Transverse colon (tissue), 4 donors: ENCODE measurements at regions not wholly inside any gene's neighbourhood (a gene's known extent, or its start where the extent isn't known, plus 50 kb on each side); places are given as distances from the start of the nearest gene placed in this dataset.
"Not testable (repeated sequence)": the region's sequence is repeated elsewhere in the genome, so short reads cannot be mapped to it uniquely, and the experiment has no call there.

ENCODE experiments used
- DNase-seq: peaks from one replicate; pipeline ENCODE4 v3.0.0-alpha.2; 2019
- H3K27ac ChIP-seq, 4 donors: fragments of 200-600 bp; sonication (generic); 2 replicates each; pipeline ENCODE4 v1.5.1; 2016 to 2018; ENCODE audit warnings: inconsistent platforms in 4 of 4
- H3K27me3 ChIP-seq: fragments of 200-600 bp; sonication (generic); 2 replicates; pipeline ENCODE4 v1.5.1; 2017; ENCODE audit warnings: inconsistent platforms
- H3K36me3 ChIP-seq, 4 donors: fragments of 200-600 bp; sonication (generic); 2 replicates each; pipeline ENCODE4 v1.5.1; 2017 to 2019; ENCODE audit warnings: inconsistent platforms in 4 of 4
- H3K4me1 ChIP-seq, 4 donors: fragments of 200-600 bp; sonication (generic); 2 replicates each; pipeline ENCODE4 v1.5.1; 2017 to 2020; ENCODE audit warnings: inconsistent platforms in 4 of 4
- H3K4me3 ChIP-seq, 4 donors: fragments of 200-600 bp; sonication (generic); 1 replicate in 1 of 4; 2 replicates in 3 of 4; pipeline versions ENCODE4 v1.5.1 to v1.6.1; 2017 to 2019; ENCODE audit warnings: inconsistent platforms in 4 of 4
- H3K9me3 ChIP-seq, 2 donors: fragments of 200-600 bp; sonication (generic); 2 replicates each; pipeline ENCODE4 v1.5.1; 2017 to 2019; ENCODE audit warnings: inconsistent platforms in 2 of 2
- EP300 ChIP-seq: sonication (generic); formaldehyde crosslinking; IDR thresholded peaks from one replicate; pipeline ENCODE4 v1.6.1; 2017; ENCODE audit warnings: antibody characterized with exemption, low read depth
- POLR2A ChIP-seq: fragments of 450-650 bp; IDR thresholded peaks from one replicate; pipeline ENCODE4 v1.6.1; 2016; ENCODE audit warnings: antibody characterized with exemption, mild to moderate bottlenecking, moderate library complexity
- POLR2AphosphoS5 ChIP-seq, 3 donors: sonication (generic); formaldehyde crosslinking; IDR thresholded peaks; one replicate each; pipeline ENCODE4 v1.6.1; 2016; ENCODE audit warnings: antibody characterized with exemption in 3 of 3
- WGBS, 2 donors: methylation state at CpG; one replicate each; pipeline ENCODE4 v1.1.5; 2018; ENCODE audit warnings: low coverage in 1 of 2; 5-methylcytosine and 5-hydroxymethylcytosine counted together
- in situ Hi-C, 4 donors: fragments of 200-750 bp; cut with MboI; loops; one replicate each; pipeline versions ENCODE4 v1.15.0 to v1.15.1; 2017; ENCODE audit warnings: low sequenced_read_pairs in 3 of 4, low pct_ligation_motif_present in 1 of 4, low pct_unique_long_range_greater_than_20kb in 1 of 4
- intact Hi-C: fragments of 100-400 bp; cut with DNase I; formaldehyde crosslinking; loops from one replicate; pipeline ENCODE4 v1.15.1; 2023; ENCODE audit warnings: low total_unique reads
- TF ChIP-seq, protein P1 (sequence below), 5 experiments: fragments of 200-600 bp in 3 of 5; fragments of 450-650 bp in 2 of 5; sonication (generic) in 3 of 5; IDR thresholded peaks; 1 replicate in 2 of 5; 2 replicates in 3 of 5; pipeline ENCODE4 v1.5.1; 2016 to 2017; ENCODE audit warnings: antibody characterized with exemption in 5 of 5, inconsistent platforms in 3 of 5, mild to moderate bottlenecking in 2 of 5, moderate library complexity in 1 of 5

DNA sequence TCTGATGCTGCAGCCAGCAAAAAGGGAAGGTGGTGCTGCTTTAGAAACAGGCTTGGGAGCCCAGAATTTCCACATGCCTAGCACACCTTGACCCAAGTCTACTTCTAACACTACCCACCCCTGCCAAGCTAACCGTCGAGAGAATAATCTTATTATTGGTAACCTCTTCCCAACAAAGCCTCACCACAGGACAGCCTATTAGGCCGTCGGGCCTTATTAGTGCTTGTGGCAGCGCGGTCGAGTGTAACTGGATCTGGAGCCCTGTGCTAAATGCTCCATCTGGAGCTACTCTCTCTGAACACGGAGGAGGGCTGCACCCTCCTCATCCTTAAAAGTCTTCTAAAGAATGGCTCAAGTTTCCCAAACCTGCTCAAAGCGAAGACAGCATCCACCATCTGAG lies 165.5 kb upstream of the NFIA start:
- Histone ChIP-seq H3K9me3 (no peaks in the 10 kb centered on the region), H3K27me3 (no peaks in the 10 kb centered on the region), H3K4me3 (no peak overlapping the region), H3K27ac (no peak overlapping the region), H3K36me3 (no peaks in the 10 kb centered on the region), H3K4me1 (peaks cover 0 to 2% (median 0%) of the 10 kb centered on the region in 4 donors)
- TF ChIP-seq, protein P1, sequence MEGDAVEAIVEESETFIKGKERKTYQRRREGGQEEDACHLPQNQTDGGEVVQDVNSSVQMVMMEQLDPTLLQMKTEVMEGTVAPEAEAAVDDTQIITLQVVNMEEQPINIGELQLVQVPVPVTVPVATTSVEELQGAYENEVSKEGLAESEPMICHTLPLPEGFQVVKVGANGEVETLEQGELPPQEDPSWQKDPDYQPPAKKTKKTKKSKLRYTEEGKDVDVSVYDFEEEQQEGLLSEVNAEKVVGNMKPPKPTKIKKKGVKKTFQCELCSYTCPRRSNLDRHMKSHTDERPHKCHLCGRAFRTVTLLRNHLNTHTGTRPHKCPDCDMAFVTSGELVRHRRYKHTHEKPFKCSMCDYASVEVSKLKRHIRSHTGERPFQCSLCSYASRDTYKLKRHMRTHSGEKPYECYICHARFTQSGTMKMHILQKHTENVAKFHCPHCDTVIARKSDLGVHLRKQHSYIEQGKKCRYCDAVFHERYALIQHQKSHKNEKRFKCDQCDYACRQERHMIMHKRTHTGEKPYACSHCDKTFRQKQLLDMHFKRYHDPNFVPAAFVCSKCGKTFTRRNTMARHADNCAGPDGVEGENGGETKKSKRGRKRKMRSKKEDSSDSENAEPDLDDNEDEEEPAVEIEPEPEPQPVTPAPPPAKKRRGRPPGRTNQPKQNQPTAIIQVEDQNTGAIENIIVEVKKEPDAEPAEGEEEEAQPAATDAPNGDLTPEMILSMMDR (IDR thresholded peaks at IDR 0.05), result no peak
- no peak for TF ChIP-seq POLR2AphosphoS5 (IDR thresholded peaks at IDR 0.05)
- no peak for TF ChIP-seq EP300
- TF ChIP-seq POLR2A, result no peak
- intact Hi-C loops, result no loop called here
- DNase-seq, result no peak
- WGBS, 2 donors, result 85 to 100% methylated on average over 3 to 9 of the region's 9 CpGs
- in situ Hi-C loops, result no loop called here

DNA sequence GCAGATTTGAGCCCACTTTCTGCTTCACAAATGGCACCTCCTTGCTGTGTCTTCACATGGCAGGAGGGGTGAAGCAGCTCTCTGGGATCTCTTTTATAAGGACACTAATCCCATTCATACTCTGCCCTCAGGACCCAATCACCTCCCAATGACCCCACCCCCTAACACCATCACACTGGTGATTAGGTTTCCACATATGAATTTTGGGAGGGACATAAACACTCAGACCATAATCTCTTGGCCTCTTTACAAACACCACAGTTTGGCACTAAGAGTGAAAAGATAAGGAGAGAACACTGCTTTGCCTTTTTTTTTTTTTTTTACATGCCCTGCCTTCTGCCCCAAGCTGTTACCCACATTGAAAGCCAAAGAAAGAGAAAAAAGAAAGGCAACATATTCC lies 166.2 kb upstream of the NFIA start:
- no peak for DNase-seq
- Histone ChIP-seq H3K4me3 (no peak overlapping the region), H3K27me3 (no peaks in the 10 kb centered on the region), H3K4me1 (no peaks in the 10 kb centered on the region), H3K36me3 (no peaks in the 10 kb centered on the region), H3K27ac (no peak overlapping the region), H3K9me3 (no peaks in the 10 kb centered on the region)
- TF ChIP-seq, protein P1 (IDR thresholded peaks at IDR 0.05), result no peak
- TF ChIP-seq POLR2A, result no peak
- TF ChIP-seq EP300, result no peak
- no peak for TF ChIP-seq POLR2AphosphoS5 (IDR thresholded peaks at IDR 0.05)
- in situ Hi-C loops, result no loop called here
- intact Hi-C loops, result no loop called here

DNA sequence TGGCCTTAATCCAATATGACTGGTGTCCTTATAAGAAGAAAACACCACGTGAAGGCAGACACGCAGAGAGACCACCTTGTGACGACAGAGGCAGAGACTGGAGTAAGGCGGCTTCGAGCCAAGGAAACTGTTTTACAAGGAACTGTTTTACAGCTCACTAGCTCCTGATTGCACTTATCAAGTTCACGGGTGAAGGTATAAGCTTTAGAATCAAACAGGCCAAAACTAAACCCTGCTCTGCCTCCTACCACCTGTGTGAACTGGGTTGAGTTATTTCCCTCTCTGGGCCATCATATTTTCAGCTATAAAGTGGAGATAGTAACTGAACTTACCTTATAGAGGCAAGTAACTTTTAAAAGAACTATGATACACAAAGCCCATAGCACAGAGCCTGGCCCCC lies 166.9 kb upstream of the NFIA start:
- H3K27ac ChIP-seq, result no peak overlapping the region
- H3K27me3 ChIP-seq, result no peaks in the 10 kb centered on the region
- no peaks in the 10 kb centered on the region for H3K36me3 ChIP-seq
- H3K4me3 ChIP-seq, result no peak overlapping the region
- intact Hi-C loops (no loop called here), in situ Hi-C loops (no loop called here)
- H3K9me3 ChIP-seq, result no peaks in the 10 kb centered on the region
- no peak for DNase-seq
- WGBS, 2 donors, result 80 to 81% methylated on average over 1 to 6 of the region's 6 CpGs
- TF ChIP-seq EP300 (no peak), POLR2A (no peak), POLR2AphosphoS5 (IDR thresholded peaks at IDR 0.05) (no peak)
- TF ChIP-seq, protein P1 (IDR thresholded peaks at IDR 0.05), result no peak
- H3K4me1 ChIP-seq, result no peaks in the 10 kb centered on the region

DNA sequence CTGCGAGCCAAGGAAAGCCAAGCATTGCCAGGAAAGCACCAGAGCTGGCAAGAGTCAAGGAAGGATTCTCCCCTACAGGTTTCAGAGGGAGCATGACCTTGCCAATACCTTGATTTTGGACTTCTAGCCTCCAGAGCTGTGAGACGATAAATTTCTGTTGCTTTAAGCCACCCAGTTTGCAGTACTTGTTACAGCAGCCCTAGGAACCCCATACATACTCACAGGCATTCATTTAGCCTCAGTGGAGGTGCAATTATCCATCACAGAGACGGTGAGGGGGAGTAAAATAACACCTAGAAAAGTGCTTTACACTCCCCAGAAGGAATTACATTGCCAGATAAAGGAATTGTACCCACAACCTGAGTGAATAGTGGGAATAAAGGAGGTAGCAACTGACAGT lies 167.4 kb upstream of the NFIA start:
- intact Hi-C loops (no loop called here), in situ Hi-C loops (no loop called here)
- TF ChIP-seq, protein P1 (IDR thresholded peaks at IDR 0.05), result no peak
- TF ChIP-seq EP300, result no peak
- no peak for TF ChIP-seq POLR2A
- no peak for TF ChIP-seq POLR2AphosphoS5 (IDR thresholded peaks at IDR 0.05)

DNA sequence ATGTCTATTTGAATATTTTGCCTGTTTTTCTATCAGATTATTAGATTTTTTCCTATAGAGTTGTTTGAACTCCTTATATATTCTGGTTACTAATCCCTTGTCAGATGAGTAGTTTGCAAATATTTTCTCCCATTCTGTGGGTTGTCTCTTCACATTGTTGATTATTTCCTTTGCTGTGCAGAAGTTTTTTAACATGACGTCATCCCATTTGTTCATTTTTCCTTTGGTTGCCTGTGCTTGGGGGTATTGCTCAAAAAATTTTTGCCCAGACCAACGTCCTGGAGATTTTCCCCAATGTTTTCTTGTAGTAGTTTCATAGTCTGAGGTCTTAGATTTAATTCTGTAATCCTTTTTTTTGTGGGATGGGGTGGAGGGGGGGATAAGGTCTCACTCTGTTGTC lies 168.7 kb upstream of the NFIA start:
- H3K4me3 ChIP-seq, in situ Hi-C loops, DNase-seq, H3K4me1 ChIP-seq, H3K27me3 ChIP-seq, H3K9me3 ChIP-seq, intact Hi-C loops, H3K36me3 ChIP-seq, H3K27ac ChIP-seq: not testable (repeated sequence)
- 58 to 72% methylated on average over 2 of the region's 2 CpGs for WGBS, 2 donors

More for the DNA sequence above, 167.4 kb upstream of the NFIA start:
- WGBS, 2 donors, result 78% methylated on average over 3 of the region's 3 CpGs; no CpG with 5 or more reads in 1 of the 2 donors
- DNase-seq, result no peak
- H3K4me1 ChIP-seq, result no peaks in the 10 kb centered on the region
- no peaks in the 10 kb centered on the region for H3K36me3 ChIP-seq
- no peak overlapping the region for H3K27ac ChIP-seq
- H3K9me3 ChIP-seq, result no peaks in the 10 kb centered on the region
- H3K27me3 ChIP-seq, result no peaks in the 10 kb centered on the region
- H3K4me3 ChIP-seq, result no peak overlapping the region
